K562 (cell line): ENCODE measurements at regions not wholly inside any gene's neighbourhood (a gene's known extent, or its start where the extent isn't known, plus 50 kb on each side); places are given as distances from the start of the nearest gene placed in this dataset.

ENCODE experiments used
- BMI1 ChIP-seq: fragments of 150-350 bp; IDR thresholded peaks from 2 replicates; pipeline ENCODE4 v1.6.1; 2014; ENCODE audit warnings: low read length
- CBX5 ChIP-seq: IDR thresholded peaks from 2 replicates; pipeline ENCODE4 v1.6.1; 2014; ENCODE audit warnings: low read depth, borderline replicate concordance
- CTCF ChIP-seq, 3 experiments: IDR thresholded peaks in 2 of 3; conservative IDR thresholded peaks in 1 of 3; 2 replicates each; pipeline ENCODE4 v1.5.1; 2011 to 2012; ENCODE audit warnings: low read length in 3 of 3, mild to moderate bottlenecking in 3 of 3, control low read depth in 2 of 3, improper control_type of control experiment in 1 of 3, inconsistent platforms in 1 of 3, low read depth in 1 of 3, mixed read lengths in 1 of 3, moderate library complexity in 1 of 3; ENCODE audit not compliant: insufficient read depth in 2 of 3
- HMG20B ChIP-seq: fragments of 250-450 bp; sonication (Bioruptor Pico); IDR thresholded peaks from 2 replicates; pipeline ENCODE4 v1.5.0; 2021; ENCODE audit warnings: mild to moderate bottlenecking
- JUN ChIP-seq, 2 experiments: sonication (generic) in 1 of 2; formaldehyde crosslinking in 1 of 2; IDR thresholded peaks; 2 replicates each; pipeline versions ENCODE4 v1.6.1 to v1.8.0; 2012 to 2022; ENCODE audit warnings: borderline replicate concordance in 2 of 2, mild to moderate bottlenecking in 2 of 2, improper control_type of control experiment in 1 of 2, low read depth in 1 of 2, low read length in 1 of 2, missing genetic modification reagents in 1 of 2
- MAX ChIP-seq: sonication (generic); formaldehyde crosslinking; IDR thresholded peaks from 2 replicates; pipeline ENCODE4 v1.9.0; 2022; ENCODE audit warnings: mild to moderate bottlenecking, missing genetic modification reagents
- NFYB ChIP-seq: IDR thresholded peaks from 2 replicates; pipeline ENCODE4 v1.6.1; 2011; ENCODE audit warnings: mild to moderate bottlenecking, moderate library complexity; ENCODE audit not compliant: insufficient read length; ENCODE audit errors: extremely low read depth
- ZNF174 ChIP-seq: fragments of 250-450 bp; sonication (Bioruptor Pico); IDR thresholded peaks from 2 replicates; pipeline ENCODE4 v1.4.0; 2020; ENCODE audit warnings: mild to moderate bottlenecking
- ZNF239 ChIP-seq: fragments of 250-450 bp; sonication (Bioruptor Pico); IDR thresholded peaks from 2 replicates; pipeline ENCODE4 v1.4.0; 2020; ENCODE audit warnings: mild to moderate bottlenecking
- TF ChIP-seq, protein P1 (sequence below): fragments of 200-600 bp; sonication (generic); IDR thresholded peaks from one replicate; pipeline ENCODE4 v1.6.1; 2012; ENCODE audit warnings: mild to moderate bottlenecking, low read depth, low read length, inconsistent platforms

DNA sequence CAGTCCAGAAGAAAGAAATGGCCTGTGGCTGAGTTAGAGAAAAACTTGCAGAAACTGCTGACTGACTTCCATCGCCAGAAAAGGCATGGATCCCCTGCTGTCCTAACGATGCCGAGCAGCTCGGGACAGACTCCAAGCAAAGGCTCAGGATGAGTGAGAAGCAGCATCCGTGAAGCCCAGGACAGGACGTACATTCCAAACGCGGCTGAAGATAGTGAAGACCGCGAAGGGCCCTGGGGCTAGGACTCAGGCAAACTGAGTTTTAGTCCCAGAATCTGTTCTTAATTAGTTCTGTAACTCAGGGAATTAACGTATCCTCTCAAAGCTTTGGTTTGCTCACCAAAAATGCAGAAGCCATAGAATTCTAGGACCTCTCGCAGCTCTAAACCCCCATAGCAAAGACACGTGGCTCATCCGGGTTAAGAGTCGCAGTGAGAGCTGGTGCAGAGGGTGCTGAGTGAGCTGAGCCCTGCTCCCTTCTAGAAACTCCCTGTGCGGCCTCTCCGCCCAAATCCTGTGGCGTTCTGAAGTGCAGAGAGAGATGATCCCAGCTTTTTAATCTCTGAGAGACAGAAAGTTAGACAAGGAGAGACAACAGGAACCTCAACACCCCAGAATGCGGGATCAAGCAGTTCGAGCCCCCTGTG, 132.9 kb upstream of the THBS2 start:
- TF ChIP-seq ZNF174 (CRISPR knock-in tag): no peak
- TF ChIP-seq ZNF239 (CRISPR knock-in tag): no peak
- TF ChIP-seq HMG20B: no peak
- TF ChIP-seq JUN (IDR thresholded peaks at IDR 0.05; ENCODE audit: borderline replicate concordance, low read depth, low read length): no peak
- no peak for TF ChIP-seq JUN (CRISPR knock-in tag; IDR thresholded peaks at IDR 0.05; ENCODE audit: borderline replicate concordance)
- TF ChIP-seq NFYB: no peak
- TF ChIP-seq MAX (CRISPR knock-in tag): no peak
- TF ChIP-seq CTCF (IDR thresholded peaks at IDR 0.05 in 2 of 3, conservative IDR thresholded peaks at IDR 0.05 in 1 of 3; ENCODE audit: insufficient read depth in 2 of 3, low read depth in 1 of 3, low read length in 3 of 3): no peak
- TF ChIP-seq, protein P1, sequence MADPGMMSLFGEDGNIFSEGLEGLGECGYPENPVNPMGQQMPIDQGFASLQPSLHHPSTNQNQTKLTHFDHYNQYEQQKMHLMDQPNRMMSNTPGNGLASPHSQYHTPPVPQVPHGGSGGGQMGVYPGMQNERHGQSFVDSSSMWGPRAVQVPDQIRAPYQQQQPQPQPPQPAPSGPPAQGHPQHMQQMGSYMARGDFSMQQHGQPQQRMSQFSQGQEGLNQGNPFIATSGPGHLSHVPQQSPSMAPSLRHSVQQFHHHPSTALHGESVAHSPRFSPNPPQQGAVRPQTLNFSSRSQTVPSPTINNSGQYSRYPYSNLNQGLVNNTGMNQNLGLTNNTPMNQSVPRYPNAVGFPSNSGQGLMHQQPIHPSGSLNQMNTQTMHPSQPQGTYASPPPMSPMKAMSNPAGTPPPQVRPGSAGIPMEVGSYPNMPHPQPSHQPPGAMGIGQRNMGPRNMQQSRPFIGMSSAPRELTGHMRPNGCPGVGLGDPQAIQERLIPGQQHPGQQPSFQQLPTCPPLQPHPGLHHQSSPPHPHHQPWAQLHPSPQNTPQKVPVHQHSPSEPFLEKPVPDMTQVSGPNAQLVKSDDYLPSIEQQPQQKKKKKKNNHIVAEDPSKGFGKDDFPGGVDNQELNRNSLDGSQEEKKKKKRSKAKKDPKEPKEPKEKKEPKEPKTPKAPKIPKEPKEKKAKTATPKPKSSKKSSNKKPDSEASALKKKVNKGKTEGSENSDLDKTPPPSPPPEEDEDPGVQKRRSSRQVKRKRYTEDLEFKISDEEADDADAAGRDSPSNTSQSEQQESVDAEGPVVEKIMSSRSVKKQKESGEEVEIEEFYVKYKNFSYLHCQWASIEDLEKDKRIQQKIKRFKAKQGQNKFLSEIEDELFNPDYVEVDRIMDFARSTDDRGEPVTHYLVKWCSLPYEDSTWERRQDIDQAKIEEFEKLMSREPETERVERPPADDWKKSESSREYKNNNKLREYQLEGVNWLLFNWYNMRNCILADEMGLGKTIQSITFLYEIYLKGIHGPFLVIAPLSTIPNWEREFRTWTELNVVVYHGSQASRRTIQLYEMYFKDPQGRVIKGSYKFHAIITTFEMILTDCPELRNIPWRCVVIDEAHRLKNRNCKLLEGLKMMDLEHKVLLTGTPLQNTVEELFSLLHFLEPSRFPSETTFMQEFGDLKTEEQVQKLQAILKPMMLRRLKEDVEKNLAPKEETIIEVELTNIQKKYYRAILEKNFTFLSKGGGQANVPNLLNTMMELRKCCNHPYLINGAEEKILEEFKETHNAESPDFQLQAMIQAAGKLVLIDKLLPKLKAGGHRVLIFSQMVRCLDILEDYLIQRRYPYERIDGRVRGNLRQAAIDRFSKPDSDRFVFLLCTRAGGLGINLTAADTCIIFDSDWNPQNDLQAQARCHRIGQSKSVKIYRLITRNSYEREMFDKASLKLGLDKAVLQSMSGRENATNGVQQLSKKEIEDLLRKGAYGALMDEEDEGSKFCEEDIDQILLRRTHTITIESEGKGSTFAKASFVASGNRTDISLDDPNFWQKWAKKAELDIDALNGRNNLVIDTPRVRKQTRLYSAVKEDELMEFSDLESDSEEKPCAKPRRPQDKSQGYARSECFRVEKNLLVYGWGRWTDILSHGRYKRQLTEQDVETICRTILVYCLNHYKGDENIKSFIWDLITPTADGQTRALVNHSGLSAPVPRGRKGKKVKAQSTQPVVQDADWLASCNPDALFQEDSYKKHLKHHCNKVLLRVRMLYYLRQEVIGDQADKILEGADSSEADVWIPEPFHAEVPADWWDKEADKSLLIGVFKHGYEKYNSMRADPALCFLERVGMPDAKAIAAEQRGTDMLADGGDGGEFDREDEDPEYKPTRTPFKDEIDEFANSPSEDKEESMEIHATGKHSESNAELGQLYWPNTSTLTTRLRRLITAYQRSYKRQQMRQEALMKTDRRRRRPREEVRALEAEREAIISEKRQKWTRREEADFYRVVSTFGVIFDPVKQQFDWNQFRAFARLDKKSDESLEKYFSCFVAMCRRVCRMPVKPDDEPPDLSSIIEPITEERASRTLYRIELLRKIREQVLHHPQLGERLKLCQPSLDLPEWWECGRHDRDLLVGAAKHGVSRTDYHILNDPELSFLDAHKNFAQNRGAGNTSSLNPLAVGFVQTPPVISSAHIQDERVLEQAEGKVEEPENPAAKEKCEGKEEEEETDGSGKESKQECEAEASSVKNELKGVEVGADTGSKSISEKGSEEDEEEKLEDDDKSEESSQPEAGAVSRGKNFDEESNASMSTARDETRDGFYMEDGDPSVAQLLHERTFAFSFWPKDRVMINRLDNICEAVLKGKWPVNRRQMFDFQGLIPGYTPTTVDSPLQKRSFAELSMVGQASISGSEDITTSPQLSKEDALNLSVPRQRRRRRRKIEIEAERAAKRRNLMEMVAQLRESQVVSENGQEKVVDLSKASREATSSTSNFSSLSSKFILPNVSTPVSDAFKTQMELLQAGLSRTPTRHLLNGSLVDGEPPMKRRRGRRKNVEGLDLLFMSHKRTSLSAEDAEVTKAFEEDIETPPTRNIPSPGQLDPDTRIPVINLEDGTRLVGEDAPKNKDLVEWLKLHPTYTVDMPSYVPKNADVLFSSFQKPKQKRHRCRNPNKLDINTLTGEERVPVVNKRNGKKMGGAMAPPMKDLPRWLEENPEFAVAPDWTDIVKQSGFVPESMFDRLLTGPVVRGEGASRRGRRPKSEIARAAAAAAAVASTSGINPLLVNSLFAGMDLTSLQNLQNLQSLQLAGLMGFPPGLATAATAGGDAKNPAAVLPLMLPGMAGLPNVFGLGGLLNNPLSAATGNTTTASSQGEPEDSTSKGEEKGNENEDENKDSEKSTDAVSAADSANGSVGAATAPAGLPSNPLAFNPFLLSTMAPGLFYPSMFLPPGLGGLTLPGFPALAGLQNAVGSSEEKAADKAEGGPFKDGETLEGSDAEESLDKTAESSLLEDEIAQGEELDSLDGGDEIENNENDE: no peak
- no peak for TF ChIP-seq BMI1
- TF ChIP-seq CBX5: no peak
